ENCODE measurements at regions not wholly inside any gene's neighbourhood (a gene's known extent, or its start where the extent isn't known, plus 50 kb on each side); places are given as distances from the start of the nearest gene placed in this dataset.

- H3K36me3 ChIP-seq: no peaks in the 10 kb centered on the region
- TF ChIP-seq CTCF (IDR thresholded peaks at IDR 0.05) (no peak), POLR2A (IDR thresholded peaks at IDR 0.05) (no peak)
- 72 to 82% methylated on average over 9 to 11 of the region's 18 CpGs for WGBS, 2 donors
- H3K9me3 ChIP-seq: no peaks in the 10 kb centered on the region
- H3K27me3 ChIP-seq: peaks cover 0 to 94% (median 0%) of the 10 kb centered on the region in 4 donors
- no peak overlapping the region for H3K27ac ChIP-seq
- no peak for DNase-seq
- intact Hi-C loops (cut with DNase I): no loop called here
- H3K4me1 ChIP-seq: no peaks in the 10 kb centered on the region
- H3K4me3 ChIP-seq: no peak overlapping the region
These were observed 67.3 kb downstream of the ADRA2C start for GRCh38 chr4:3833326-3833989.

DNA sequence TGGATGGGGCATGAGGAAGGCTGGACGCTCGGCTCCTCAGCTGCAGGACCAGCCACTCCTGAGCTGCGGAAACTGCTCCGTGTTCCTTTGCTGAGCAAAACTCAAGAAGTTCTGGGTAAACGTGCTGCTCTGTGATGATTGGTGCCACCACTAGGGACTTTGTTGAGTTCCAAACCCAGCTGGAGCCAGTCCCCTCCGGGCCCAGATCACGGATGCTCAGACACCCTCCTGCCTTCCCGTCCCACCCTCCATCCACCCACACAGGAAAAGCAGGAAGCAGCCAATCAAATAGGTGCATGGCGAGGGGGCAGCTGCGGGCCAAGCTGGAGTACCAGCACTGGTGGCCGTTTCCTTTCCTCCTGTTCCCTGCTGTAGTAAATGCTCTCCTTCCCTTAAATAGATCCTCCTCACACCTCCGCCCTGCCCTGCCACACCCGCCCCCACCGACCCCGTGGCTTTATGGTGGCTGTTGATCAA, 68.0 kb downstream of the ADRA2C start:
- no peaks in the 10 kb centered on the region for H3K9me3 ChIP-seq
- H3K27me3 ChIP-seq: peaks cover 0 to 88% (median 0%) of the 10 kb centered on the region in 4 donors
- no peak overlapping the region for H3K27ac ChIP-seq
- H3K4me1 ChIP-seq: no peaks in the 10 kb centered on the region
- DNase-seq: no peak
- TF ChIP-seq POLR2A (IDR thresholded peaks at IDR 0.05) (no peak), CTCF (IDR thresholded peaks at IDR 0.05) (no peak)
- 13 to 24% methylated on average over 8 to 9 of the region's 15 CpGs for WGBS, 2 donors
- H3K36me3 ChIP-seq: no peaks in the 10 kb centered on the region
- intact Hi-C loops (cut with DNase I): no loop called here
- no peak overlapping the region for H3K4me3 ChIP-seq

- intact Hi-C loops (cut with DNase I): no loop called here
- Histone ChIP-seq H3K27ac (no peak overlapping the region), H3K9me3 (no peaks in the 10 kb centered on the region), H3K27me3 (peaks cover 0 to 82% (median 0%) of the 10 kb centered on the region in 4 donors), H3K36me3 (no peaks in the 10 kb centered on the region), H3K4me3 (no peak overlapping the region), H3K4me1 (no peaks in the 10 kb centered on the region)
- WGBS, 2 donors: 27 to 55% methylated on average over 11 to 14 of the region's 18 CpGs
- TF ChIP-seq POLR2A (IDR thresholded peaks at IDR 0.05) (no peak), CTCF (IDR thresholded peaks at IDR 0.05) (no peak)
- DNase-seq: no peak
These were observed 68.7 kb downstream of the ADRA2C start for GRCh38 chr4:3834663-3835521.

- Histone ChIP-seq H3K27ac (no peak overlapping the region), H3K27me3 (peaks cover 0 to 81% (median 0%) of the 10 kb centered on the region in 4 donors), H3K4me1 (no peaks in the 10 kb centered on the region), H3K9me3 (no peaks in the 10 kb centered on the region), H3K4me3 (no peak overlapping the region), H3K36me3 (no peaks in the 10 kb centered on the region)
- WGBS, 2 donors: 43 to 54% methylated on average over 7 to 8 of the region's 22 CpGs
- no peak for DNase-seq
- intact Hi-C loops (cut with DNase I): no loop called here
- TF ChIP-seq CTCF (IDR thresholded peaks at IDR 0.05) (no peak), POLR2A (IDR thresholded peaks at IDR 0.05) (no peak)
These were observed 69.6 kb downstream of the ADRA2C start for GRCh38 chr4:3835527-3836405.
